Activated naive CD8-positive, alpha-beta T cell treated with anti-CD3 and anti-CD28 coated beads for 36 hours (primary cell): ENCODE measurements at regions not wholly inside any gene's neighbourhood (a gene's known extent, or its start where the extent isn't known, plus 50 kb on each side); places are given as distances from the start of the nearest gene placed in this dataset.
"Not testable (repeated sequence)": the region's sequence is repeated elsewhere in the genome, so short reads cannot be mapped to it uniquely, and the experiment has no call there.

Experiments
- DNase-seq: peaks from one replicate; pipeline ENCODE4 v3.0.0; 2021
- H3K27ac Mint-ChIP-seq: one replicate; pipeline ENCODE4 v1.8.0; 2022; ENCODE audit warnings: mild to moderate bottlenecking, moderate library complexity, mixed read lengths
- H3K27me3 Mint-ChIP-seq: one replicate; pipeline ENCODE4 v1.8.0; 2022; ENCODE audit warnings: mild to moderate bottlenecking, mixed read lengths
- H3K36me3 Mint-ChIP-seq: one replicate; pipeline ENCODE4 v1.8.0; 2021; ENCODE audit warnings: mild to moderate bottlenecking, mixed read lengths
- H3K4me1 Mint-ChIP-seq: one replicate; pipeline ENCODE4 v1.8.0; 2021; ENCODE audit warnings: mixed read lengths
- H3K4me3 Mint-ChIP-seq: one replicate; pipeline ENCODE4 v1.8.0; 2022; ENCODE audit warnings: mild to moderate bottlenecking, moderate library complexity, mixed read lengths
- H3K9me3 Mint-ChIP-seq: one replicate; pipeline ENCODE4 v1.8.0; 2022; ENCODE audit warnings: mixed read lengths

DNA sequence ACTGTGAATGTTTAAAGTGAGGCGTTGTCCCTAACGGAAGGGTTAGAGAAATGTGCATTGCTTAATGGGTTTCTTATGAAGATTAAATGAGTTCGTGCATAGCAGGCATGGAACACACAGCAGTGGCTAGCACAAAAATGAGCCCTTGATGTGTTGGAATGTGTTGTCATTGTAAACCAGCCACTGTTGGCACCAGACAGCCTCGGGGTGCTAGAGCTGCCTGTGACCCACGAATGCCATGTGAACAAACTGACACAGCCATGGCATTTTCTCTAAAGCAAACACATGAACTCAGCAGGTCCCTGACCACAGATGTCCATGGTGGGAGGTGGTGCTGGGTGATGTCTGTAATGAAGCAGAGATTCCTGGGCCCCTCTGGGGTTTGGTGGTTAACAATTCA, 111.1 kb upstream of the DPP6 start:
- DNase-seq = no peak
- Mint-ChIP-seq H3K27ac (no peak overlapping the region), H3K36me3 (no peaks in the 10 kb centered on the region), H3K4me3 (no peak overlapping the region), H3K9me3 (no peaks in the 10 kb centered on the region), H3K4me1 (no peaks in the 10 kb centered on the region), H3K27me3 (no peaks in the 10 kb centered on the region)

DNA sequence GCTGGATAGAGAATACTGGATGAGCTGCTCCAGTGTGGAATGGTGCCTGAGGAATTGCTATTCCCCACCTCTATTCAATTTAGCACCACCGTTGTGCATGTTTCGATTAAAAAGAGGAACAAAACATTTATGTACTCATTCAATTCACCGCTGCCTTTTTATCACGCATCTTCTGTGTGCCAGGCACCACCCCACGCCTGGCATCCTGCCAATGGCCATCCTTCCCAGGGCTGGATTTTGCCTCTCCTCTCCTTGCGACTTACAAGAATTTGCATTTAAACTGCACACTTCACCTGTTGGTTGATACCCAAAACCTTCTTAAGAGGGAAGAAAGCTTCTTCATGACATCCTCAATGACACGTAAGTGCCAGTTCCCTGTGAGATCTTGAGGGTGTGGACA, 110.2 kb upstream of the DPP6 start:
- no peak overlapping the region for H3K27ac Mint-ChIP-seq

DNA sequence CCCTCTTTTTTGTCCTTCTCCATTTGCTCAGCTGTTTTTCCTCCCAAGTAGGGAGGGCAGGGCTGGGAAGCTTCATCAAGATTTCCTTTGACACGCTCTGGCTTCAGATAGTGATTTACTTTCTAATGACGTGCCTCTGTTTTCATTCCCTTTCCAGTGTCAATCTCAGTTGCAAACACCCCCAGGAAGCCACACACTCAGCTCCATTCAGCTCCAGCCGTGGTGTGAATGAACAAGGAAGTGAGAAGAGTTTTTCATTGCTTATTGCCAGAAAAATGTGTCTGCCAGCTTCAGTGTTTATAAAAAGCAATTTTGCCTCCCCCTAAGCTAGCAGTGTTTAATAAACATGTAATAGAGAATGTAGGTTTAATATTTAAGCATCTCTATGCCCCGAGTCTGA, 108.7 kb upstream of the DPP6 start:
- Mint-ChIP-seq H3K27ac (no peak overlapping the region), H3K9me3 (no peaks in the 10 kb centered on the region), H3K4me3 (no peak overlapping the region), H3K4me1 (no peaks in the 10 kb centered on the region), H3K27me3 (no peaks in the 10 kb centered on the region), H3K36me3 (no peaks in the 10 kb centered on the region)
- no peak for DNase-seq

More for the DNA sequence above, 110.2 kb upstream of the DPP6 start:
- no peaks in the 10 kb centered on the region for H3K9me3 Mint-ChIP-seq
- no peaks in the 10 kb centered on the region for H3K27me3 Mint-ChIP-seq
- H3K4me1 Mint-ChIP-seq = no peaks in the 10 kb centered on the region
- no peak overlapping the region for H3K4me3 Mint-ChIP-seq
- H3K36me3 Mint-ChIP-seq = no peaks in the 10 kb centered on the region
- no peak for DNase-seq

DNA sequence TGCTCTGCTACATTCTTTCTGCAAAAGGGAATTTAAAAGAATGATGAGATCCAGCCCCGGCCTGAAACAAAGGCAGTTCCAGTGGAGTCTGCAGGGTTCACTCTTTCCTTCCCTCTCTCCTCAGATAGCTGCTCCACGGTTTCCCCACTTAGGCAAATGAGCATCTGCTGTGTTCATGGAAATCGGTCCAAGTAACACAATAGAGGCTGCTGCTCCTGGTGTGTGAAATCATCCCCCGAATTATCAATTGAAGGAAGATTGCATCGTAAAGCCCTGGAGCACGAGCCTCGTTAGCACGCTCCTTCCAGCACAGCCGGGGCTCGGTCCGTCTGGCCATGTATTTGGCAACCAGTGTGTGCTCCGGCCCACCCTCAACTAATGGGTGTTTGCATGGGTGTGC, 108.3 kb upstream of the DPP6 start:
- Mint-ChIP-seq H3K36me3 (no peaks in the 10 kb centered on the region), H3K27ac (no peak overlapping the region), H3K9me3 (no peaks in the 10 kb centered on the region), H3K4me3 (no peak overlapping the region), H3K4me1 (no peaks in the 10 kb centered on the region), H3K27me3 (no peaks in the 10 kb centered on the region)
- DNase-seq = no peak

DNA sequence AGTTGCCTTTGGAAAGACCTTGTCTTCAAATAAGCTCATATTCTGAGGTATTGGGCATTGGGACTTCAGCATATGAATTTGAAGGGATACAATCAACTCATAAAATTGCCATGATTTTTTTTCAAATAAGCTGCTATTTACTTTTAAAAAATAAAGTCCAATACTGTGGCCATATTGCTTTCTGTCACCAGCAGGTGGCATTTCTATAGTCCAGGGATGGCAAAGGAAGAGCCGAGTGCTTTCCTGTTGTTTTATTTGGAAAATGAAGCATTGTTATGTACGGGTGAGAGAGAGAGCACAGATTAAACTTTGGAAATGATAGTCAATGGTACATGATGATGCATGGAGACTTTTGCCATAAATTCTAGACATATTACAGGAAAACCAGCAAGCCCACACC, 104.1 kb upstream of the DPP6 start:
- no peak for DNase-seq
- Mint-ChIP-seq H3K27ac (no peak overlapping the region), H3K27me3 (no peaks in the 10 kb centered on the region), H3K36me3 (no peaks in the 10 kb centered on the region), H3K4me1 (no peaks in the 10 kb centered on the region), H3K9me3 (no peaks in the 10 kb centered on the region), H3K4me3 (no peak overlapping the region)

DNA sequence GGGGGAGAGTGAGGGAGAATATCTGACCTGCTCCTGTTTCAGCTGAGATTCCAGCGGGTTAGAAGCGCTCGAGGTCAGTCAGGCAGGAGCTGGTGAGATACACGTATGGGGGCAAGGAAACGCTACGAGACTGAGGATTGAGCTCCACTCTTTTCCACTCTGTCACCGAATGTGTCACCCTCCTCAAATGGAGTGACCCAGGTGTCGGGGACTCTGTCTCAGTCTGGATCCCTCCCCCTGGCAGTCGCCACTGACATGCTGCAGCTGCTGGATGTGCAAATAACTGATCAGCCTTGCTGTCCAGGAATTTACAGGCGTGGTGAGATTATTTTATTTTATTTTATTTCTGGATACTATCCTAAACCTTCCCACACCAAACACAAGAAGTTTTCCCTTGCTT, 100.9 kb upstream of the DPP6 start:
- H3K4me3 Mint-ChIP-seq = no peak overlapping the region
- no peaks in the 10 kb centered on the region for H3K9me3 Mint-ChIP-seq
- no peaks in the 10 kb centered on the region for H3K36me3 Mint-ChIP-seq
- no peak for DNase-seq
- H3K27ac Mint-ChIP-seq = no peak overlapping the region
- no peaks in the 10 kb centered on the region for H3K4me1 Mint-ChIP-seq
- H3K27me3 Mint-ChIP-seq = no peaks in the 10 kb centered on the region

DNA sequence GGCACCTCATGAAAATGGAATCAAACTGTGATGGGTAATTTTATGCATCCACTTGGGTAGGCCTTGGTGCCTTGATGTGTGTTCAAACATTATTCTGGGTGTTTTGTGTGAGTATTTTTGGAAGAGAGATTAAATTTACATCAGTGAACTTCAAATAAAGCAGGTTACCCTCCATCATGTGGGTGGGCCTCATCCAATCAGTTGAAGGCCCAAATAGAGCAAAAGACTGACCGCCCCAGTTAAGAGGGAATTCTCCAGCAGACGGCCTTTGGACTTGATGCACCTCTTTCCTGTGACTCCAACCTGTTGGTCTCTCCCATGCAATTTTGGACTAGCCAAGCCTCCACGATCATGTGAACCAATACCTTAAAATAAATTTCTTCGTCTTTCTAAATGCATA, 97.7 kb upstream of the DPP6 start:
- no peaks in the 10 kb centered on the region for H3K4me1 Mint-ChIP-seq

DNA sequence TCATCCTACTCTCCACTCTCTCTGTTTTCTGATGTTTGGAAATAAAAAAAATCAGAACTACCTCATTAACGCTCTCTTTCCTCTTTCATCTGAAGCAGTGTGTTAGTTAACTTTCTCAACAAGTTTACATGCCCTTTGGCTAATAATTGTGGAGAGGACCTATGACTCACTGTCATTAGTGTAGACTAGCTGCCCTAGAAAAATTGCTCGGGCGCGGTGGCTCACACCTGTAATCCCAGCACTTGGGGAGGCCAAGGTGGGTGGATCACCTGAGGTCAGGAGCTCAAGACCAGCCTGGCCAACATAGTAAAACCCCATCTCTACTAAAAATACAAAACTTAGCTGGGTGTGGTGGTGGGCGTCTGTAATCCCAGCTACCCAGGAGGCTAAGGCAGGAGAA, 94.5 kb upstream of the DPP6 start:
- not testable (repeated sequence) for H3K9me3 Mint-ChIP-seq, H3K27ac Mint-ChIP-seq, H3K27me3 Mint-ChIP-seq, H3K4me3 Mint-ChIP-seq, H3K4me1 Mint-ChIP-seq, H3K36me3 Mint-ChIP-seq, DNase-seq

More for the DNA sequence above, 97.7 kb upstream of the DPP6 start:
- Mint-ChIP-seq H3K27me3 (no peaks in the 10 kb centered on the region), H3K27ac (no peak overlapping the region), H3K36me3 (no peaks in the 10 kb centered on the region), H3K4me3 (no peak overlapping the region), H3K9me3 (no peaks in the 10 kb centered on the region)
- no peak for DNase-seq

DNA sequence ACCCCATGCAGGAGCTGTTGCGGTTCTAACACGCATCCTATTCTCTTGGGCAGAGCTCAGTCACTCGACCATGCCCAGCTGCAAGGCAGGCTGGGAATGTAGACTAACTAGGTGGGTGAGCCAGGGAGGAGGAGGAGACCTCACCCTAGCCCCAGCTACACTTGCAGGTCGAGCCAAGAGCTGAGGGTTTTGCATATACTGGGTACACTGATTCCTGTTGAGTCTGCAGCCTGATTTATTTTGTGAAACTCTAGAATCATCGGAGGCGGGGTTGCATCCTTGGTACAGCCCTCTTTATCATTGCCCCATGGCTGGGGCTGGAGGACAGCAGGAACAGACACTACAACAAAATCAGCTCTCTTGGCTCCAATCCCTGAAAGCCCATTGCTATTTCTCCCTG, 93.8 kb upstream of the DPP6 start:
- H3K27me3 Mint-ChIP-seq, DNase-seq, H3K27ac Mint-ChIP-seq, H3K9me3 Mint-ChIP-seq, H3K4me3 Mint-ChIP-seq, H3K36me3 Mint-ChIP-seq, H3K4me1 Mint-ChIP-seq: not testable (repeated sequence)

DNA sequence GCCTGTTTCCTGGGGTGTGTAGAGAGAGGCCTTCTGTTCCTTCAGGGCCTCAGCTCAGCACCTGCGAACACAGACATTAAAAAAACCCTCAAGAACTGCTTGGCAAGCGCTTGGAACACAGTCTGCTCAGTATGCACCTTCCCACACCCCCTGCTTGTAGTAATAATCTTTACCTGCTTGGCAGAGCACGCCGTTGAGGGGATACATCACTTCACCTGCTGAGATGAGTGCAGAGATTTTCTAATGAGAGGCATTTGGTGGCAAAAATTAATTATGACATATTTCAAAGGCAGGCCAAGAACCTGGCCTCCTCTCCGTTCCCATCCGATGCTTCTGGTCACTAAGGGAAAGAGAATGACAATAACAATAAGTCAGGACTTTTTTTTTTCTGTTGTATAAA, 93.4 kb upstream of the DPP6 start:
- H3K36me3 Mint-ChIP-seq, H3K4me3 Mint-ChIP-seq, H3K27me3 Mint-ChIP-seq, DNase-seq, H3K4me1 Mint-ChIP-seq, H3K9me3 Mint-ChIP-seq, H3K27ac Mint-ChIP-seq: not testable (repeated sequence)

DNA sequence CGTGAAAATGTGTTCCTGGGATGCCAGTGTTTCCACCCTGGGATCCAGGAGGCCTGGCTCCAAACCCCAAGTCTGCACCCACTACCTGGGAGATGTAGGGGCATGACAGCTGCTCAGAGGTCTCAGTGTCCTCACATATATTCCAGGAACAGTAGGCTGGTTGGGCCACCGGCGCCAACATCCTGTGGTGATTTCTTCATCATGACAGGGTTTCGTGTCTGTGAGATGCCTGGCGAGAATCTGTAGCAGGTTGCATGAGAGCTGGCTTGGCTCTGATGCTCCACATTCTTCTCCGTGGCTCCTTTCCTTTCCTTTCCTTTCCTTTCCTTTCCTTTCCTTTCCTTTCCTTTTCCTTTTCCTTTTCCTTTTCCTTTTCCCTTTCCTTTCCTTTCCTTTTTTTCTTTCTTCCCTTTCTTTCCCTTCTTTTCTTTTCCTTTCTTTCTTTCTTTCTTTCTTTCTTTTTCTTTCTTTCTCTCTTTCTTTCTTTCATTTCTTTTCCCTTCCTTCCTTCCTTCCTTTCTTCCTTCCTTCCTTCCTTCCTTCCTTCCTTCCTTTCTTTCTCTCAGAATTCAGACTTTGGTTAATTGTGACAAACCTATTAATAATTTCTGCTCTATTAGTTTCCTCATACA, 87.6 kb upstream of the DPP6 start:
- not testable (repeated sequence) for H3K27me3 Mint-ChIP-seq, H3K27ac Mint-ChIP-seq, H3K36me3 Mint-ChIP-seq, H3K9me3 Mint-ChIP-seq, DNase-seq, H3K4me3 Mint-ChIP-seq, H3K4me1 Mint-ChIP-seq

DNA sequence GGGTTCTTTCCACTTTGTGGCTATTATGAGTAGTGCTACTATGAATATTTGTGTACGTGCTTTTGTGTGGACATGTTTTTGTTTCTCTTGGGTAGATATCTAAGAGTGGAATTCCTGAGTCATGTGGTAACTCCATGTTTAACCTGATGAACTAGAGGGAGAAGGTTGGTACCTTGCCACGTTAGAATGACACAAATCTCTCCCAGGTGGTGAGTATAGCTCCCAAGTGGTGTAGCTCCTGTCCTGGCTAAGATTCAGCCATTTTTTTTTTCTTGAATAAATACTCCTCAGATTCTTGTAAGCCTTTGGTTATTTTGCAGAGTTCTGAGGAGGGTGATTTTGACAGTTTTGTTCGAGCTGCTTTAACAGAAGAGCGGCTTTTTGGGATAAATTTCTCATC, 83.2 kb upstream of the DPP6 start:
- H3K36me3 Mint-ChIP-seq, H3K27ac Mint-ChIP-seq: not testable (repeated sequence)

DNA sequence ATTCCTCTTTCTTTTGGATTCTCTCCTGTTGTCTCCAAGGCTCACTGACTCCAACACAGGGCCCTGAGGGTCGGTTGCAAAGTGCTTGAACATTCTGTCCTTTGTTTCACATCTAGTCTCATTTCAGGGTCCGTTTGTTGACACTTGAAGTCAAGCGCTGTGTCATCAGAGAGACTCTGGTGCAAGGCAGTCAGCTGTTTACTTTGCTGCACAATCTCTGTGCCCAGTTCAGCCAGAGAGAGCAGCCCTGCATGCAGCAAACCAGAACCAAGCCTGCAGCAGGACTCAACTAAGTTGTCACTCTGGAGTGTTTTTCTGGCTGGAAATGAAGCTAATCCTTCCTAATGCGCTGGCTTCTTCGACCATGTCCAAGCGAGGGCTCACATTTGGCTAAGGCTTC, 77.6 kb upstream of the DPP6 start:
- H3K27ac Mint-ChIP-seq, H3K36me3 Mint-ChIP-seq: not testable (repeated sequence)

More for the DNA sequence above, 83.2 kb upstream of the DPP6 start:
- not testable (repeated sequence) for H3K4me1 Mint-ChIP-seq, H3K4me3 Mint-ChIP-seq, H3K27me3 Mint-ChIP-seq, H3K9me3 Mint-ChIP-seq, DNase-seq

DNA sequence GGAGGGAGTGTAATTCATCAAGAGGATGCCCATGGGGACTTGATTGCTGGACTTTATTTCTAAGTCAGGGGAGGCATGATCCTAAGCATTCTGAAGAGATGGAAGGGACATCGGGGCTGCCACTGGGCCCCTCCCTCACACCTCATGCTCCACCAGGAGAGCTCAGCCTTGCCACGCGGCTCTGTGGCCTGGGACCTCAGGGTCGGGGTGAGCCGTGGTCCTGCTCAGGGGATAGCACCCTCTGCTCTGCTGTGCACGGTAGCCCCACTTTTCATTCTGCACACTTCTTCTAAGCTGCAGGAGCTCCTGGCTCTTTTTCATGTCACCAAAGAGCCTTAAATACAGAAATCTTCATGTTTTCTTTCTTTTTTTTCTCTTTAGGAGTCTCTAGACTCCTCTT, 75.5 kb upstream of the DPP6 start:
- not testable (repeated sequence) for H3K36me3 Mint-ChIP-seq, H3K27me3 Mint-ChIP-seq, H3K4me3 Mint-ChIP-seq, H3K27ac Mint-ChIP-seq, H3K9me3 Mint-ChIP-seq, H3K4me1 Mint-ChIP-seq, DNase-seq

More for the DNA sequence above, 77.6 kb upstream of the DPP6 start:
- not testable (repeated sequence) for H3K9me3 Mint-ChIP-seq, DNase-seq, H3K4me3 Mint-ChIP-seq, H3K27me3 Mint-ChIP-seq, H3K4me1 Mint-ChIP-seq

DNA sequence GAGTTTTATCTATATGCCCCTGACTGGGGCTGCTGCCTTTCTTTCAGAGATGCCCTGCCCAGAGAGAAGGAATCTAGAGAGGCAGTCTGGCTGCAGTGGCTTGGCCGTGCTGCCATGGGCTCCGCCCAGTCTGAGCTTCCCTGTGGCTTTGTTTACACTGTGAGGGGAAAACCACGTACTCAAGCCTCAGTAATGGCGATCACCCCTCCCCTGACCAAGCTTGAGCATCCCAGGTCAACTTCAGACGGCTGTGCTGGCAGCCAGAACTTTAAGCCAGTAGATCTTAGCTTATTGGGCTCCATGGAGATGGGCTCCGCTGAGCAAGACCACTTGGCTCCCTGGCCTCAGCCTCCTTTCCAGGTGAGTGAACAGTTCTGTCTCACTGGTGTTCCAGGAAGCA, 69.0 kb upstream of the DPP6 start:
- not testable (repeated sequence) for H3K27ac Mint-ChIP-seq, H3K27me3 Mint-ChIP-seq, H3K4me3 Mint-ChIP-seq, H3K9me3 Mint-ChIP-seq, DNase-seq, H3K4me1 Mint-ChIP-seq, H3K36me3 Mint-ChIP-seq

DNA sequence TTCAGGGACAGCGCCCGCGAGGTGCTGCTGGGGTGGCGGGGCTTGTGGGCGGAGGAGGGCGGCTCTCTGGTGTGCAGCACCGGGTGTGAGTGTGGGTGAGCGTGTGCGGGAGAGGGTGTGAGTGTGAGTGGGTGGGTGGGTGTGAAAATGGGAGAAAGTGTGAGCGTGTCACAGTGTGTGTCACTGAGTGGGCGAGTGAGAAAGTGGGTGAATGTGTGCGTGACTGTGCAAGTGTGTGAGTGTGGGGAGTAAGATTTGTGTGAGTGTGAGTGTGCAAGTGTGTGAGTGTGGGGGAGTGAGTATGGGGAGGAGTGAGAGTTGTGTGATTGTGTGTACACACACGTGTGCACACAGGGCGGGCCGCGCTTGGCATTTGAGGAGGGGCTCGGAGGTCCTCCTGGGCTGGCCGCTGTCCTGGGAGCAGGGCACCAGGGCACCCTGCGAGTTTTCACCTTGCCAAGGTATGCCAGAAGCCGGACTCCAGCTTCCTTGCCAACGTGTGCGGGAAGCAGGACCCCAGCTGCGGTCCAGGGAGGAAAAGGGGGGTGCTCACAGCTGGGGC, 63.1 kb upstream of the DPP6 start:
- not testable (repeated sequence) for H3K27ac Mint-ChIP-seq, H3K36me3 Mint-ChIP-seq, DNase-seq, H3K27me3 Mint-ChIP-seq, H3K9me3 Mint-ChIP-seq, H3K4me3 Mint-ChIP-seq, H3K4me1 Mint-ChIP-seq
